Kidney (tissue), 13 donors: ENCODE measurements at regions not wholly inside any gene's neighbourhood (a gene's known extent, or its start where the extent isn't known, plus 50 kb on each side); places are given as distances from the start of the nearest gene placed in this dataset.

Experiments used
- DNase-seq, 5 donors: peaks; one replicate each; pipeline ENCODE4 v3.0.0-alpha.2; 2013 to 2020
- FAIRE-seq: peaks from 2 replicates; lab custom pipeline; 2012; peaks lifted over from hg19 to GRCh38; lab: Jason Lieb, UNC
- H3K27ac ChIP-seq, 2 donors: one replicate each; pipeline ENCODE4 v1.7.0; 2013; ENCODE audit warnings: low read depth in 2 of 2, low read length in 2 of 2, inconsistent platforms in 1 of 2
- H3K27me3 ChIP-seq: one replicate; pipeline ENCODE4 v1.7.1; 2013; ENCODE audit warnings: low read length, inconsistent platforms; ENCODE audit not compliant: control insufficient read depth, insufficient read depth
- H3K36me3 ChIP-seq, 3 donors: one replicate each; pipeline versions ENCODE4 v1.7.0 to v1.7.1; 2013; ENCODE audit warnings: low read length in 3 of 3, control low read depth in 1 of 3, inconsistent platforms in 1 of 3; ENCODE audit not compliant: insufficient read depth in 3 of 3, control insufficient read depth in 2 of 3
- H3K4me1 ChIP-seq, 3 donors: one replicate each; pipeline versions ENCODE4 v1.7.0 to v1.7.1; 2013; ENCODE audit warnings: low read length in 3 of 3, inconsistent platforms in 1 of 3, low read depth in 1 of 3; ENCODE audit not compliant: control insufficient read depth in 2 of 3, insufficient read depth in 2 of 3
- H3K4me3 ChIP-seq, 3 donors: one replicate each; pipeline versions ENCODE4 v1.7.0 to v1.8.1; 2013; ENCODE audit warnings: low read length in 3 of 3, control low read depth in 1 of 3, inconsistent platforms in 1 of 3
- H3K9ac ChIP-seq, 3 donors: one replicate each; pipeline versions ENCODE4 v1.7.0 to v1.7.1; 2013; ENCODE audit warnings: low read length in 3 of 3, control low read depth in 1 of 3, inconsistent platforms in 1 of 3
- H3K9me3 ChIP-seq, 3 donors: one replicate each; pipeline versions ENCODE4 v1.7.0 to v1.7.1; 2013; ENCODE audit warnings: low read length in 3 of 3, control low read depth in 1 of 3, inconsistent platforms in 1 of 3; ENCODE audit not compliant: control insufficient read depth in 2 of 3, insufficient read depth in 1 of 3
- intact Hi-C: fragments of 100-400 bp; cut with DNase I; formaldehyde crosslinking; loops from one replicate; pipeline ENCODE4 v1.11.1; 2022
- TF ChIP-seq, protein P1 (sequence below): IDR thresholded peaks from 3 replicates; pipeline ENCODE4 v1.5.1; 2012; ENCODE audit warnings: mild to moderate bottlenecking, moderate library complexity, borderline replicate concordance; ENCODE audit not compliant: insufficient read depth; ENCODE audit errors: extremely low read depth
- donor health status: control.
- donor health status: control.
- donor health status: control.
- donor health status: control.
- donor health status: control.
- donor health status: DM: yes; HTN: yes; CAD: no.
- donor health status: Normal renal cell carcinoma (clear cell type).

DNA sequence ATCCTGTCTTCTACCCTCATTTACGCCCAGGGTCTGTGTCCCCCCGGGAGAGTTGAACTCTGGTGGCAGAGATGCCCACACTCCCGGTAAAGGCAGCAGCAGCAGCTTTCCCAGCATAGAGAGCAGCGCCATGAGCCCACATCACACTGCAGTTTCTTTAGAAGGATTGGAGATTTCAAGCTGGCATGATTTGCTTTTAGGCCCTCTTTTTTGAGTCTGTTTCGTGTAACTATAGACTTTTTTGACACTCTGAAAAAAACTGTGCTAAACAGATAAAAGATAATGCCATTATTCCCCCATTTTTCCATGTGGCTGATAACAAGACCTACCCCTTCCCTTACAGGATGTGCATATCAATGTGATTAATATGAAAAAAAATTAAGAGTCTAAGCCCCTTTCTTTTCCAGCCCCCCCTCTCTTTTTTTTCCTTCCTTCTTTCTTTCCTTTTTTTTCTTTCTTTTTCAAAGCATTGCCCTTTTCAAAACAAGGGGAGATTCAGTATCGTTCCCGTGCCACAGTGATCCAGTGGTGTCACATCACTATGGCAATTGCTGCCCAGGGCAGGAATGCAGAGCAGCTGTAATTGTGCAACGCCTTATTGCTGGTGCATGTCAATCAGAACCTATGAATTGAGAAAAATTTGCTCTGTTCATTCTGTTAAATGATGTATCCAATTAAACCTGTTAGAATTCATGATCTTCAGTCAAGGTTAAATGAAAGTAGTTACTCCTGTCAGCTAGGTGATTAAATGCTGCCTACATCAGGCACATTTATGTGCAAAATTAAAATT is 104.5 kb downstream of the CDCA7 start:
- DNase-seq, result peak in 2 of 5 donors; percentile 15 to 17
- Histone ChIP-seq H3K9me3 (no peaks in the 10 kb centered on the region), H3K36me3 (no peaks in the 10 kb centered on the region), H3K9ac (no peak overlapping the region), H3K4me3 (no peak overlapping the region), H3K27ac (no peak overlapping the region), H3K27me3 (no peaks in the 10 kb centered on the region), H3K4me1 (no peaks in the 10 kb centered on the region)
- TF ChIP-seq, protein P1, sequence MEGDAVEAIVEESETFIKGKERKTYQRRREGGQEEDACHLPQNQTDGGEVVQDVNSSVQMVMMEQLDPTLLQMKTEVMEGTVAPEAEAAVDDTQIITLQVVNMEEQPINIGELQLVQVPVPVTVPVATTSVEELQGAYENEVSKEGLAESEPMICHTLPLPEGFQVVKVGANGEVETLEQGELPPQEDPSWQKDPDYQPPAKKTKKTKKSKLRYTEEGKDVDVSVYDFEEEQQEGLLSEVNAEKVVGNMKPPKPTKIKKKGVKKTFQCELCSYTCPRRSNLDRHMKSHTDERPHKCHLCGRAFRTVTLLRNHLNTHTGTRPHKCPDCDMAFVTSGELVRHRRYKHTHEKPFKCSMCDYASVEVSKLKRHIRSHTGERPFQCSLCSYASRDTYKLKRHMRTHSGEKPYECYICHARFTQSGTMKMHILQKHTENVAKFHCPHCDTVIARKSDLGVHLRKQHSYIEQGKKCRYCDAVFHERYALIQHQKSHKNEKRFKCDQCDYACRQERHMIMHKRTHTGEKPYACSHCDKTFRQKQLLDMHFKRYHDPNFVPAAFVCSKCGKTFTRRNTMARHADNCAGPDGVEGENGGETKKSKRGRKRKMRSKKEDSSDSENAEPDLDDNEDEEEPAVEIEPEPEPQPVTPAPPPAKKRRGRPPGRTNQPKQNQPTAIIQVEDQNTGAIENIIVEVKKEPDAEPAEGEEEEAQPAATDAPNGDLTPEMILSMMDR, result no peak
- intact Hi-C loops, result no loop called here
- no peak for FAIRE-seq

- intact Hi-C loops, result no loop called here
Observed at GRCh38 chr2:173462892-173463840, 108.5 kb downstream of the CDCA7 start.

GRCh38 chr2:173463846-173464245 is 109.2 kb downstream of the CDCA7 start:
- no peak overlapping the region for H3K9ac ChIP-seq
- TF ChIP-seq, protein P1, result no peak
- DNase-seq, result no peak
- H3K27me3 ChIP-seq, result no peaks in the 10 kb centered on the region
- H3K9me3 ChIP-seq, result no peaks in the 10 kb centered on the region
- intact Hi-C loops, result no loop called here
- no peaks in the 10 kb centered on the region for H3K36me3 ChIP-seq
- FAIRE-seq, result no peak
- no peaks in the 10 kb centered on the region for H3K4me1 ChIP-seq
- H3K4me3 ChIP-seq, result no peak overlapping the region
- no peak overlapping the region for H3K27ac ChIP-seq

More at GRCh38 chr2:173462892-173463840, 108.5 kb downstream of the CDCA7 start:
- FAIRE-seq (no peak), DNase-seq (peak in 2 of 5 donors; percentile 3 to 21)
- H3K4me1 ChIP-seq, result no peaks in the 10 kb centered on the region
- no peak overlapping the region for H3K27ac ChIP-seq
- TF ChIP-seq, protein P1, result no peak
- no peaks in the 10 kb centered on the region for H3K36me3 ChIP-seq
- H3K4me3 ChIP-seq, result no peak overlapping the region
- H3K9me3 ChIP-seq, result no peaks in the 10 kb centered on the region
- H3K27me3 ChIP-seq, result no peaks in the 10 kb centered on the region
- H3K9ac ChIP-seq, result no peak overlapping the region
